Hindlimb muscle (tissue), 1 donor: ENCODE measurements at regions not wholly inside any gene's neighbourhood (a gene's known extent, or its start where the extent isn't known, plus 50 kb on each side); places are given as distances from the start of the nearest gene placed in this dataset.
"Not testable (repeated sequence)": the region's sequence is repeated elsewhere in the genome, so short reads cannot be mapped to it uniquely, and the experiment has no call there.

Experiments used
- DNase-seq: peaks from one replicate; pipeline ENCODE4 v3.0.0-alpha.2; 2013

DNA sequence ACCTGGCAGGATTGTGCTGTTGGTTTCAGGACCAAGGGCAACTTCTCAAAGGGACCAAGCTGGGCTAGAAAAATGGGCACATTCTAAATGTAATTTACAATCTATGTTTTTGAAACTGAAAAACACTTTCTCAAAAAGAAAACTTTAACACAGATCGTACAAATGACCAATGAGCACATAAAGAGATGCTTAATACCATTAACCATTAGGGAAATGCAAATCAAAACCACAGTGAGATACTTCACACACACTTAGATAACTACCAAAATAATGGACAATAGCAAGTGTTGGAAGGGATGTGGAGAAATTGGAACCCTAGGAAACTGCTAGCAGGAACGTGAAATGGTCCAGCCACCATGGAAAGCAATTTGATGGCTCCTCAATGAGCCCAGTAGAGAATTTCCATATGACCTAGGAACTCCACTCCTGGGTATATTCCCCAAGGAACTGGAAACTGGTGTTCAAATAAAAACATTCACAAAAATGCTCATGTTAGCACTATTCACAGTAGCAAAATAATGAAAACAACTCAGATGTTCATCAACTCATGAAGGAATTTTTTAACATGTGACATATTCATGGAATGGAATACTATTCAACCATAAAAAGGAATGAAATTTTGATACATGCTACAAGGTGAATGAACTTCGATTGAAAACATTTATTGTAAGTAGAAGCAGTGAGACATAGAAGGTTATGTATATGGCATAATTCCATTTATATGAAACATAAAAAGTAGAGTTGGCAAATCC is 288.3 kb upstream of the NR2F2 start:
- DNase-seq: no peak

GRCh38 chr15:96042734-96043224 is 287.7 kb upstream of the NR2F2 start:
- no peak for DNase-seq

- DNase-seq: no peak
These were observed 286.8 kb upstream of the NR2F2 start for GRCh38 chr15:96043591-96044171.

DNA sequence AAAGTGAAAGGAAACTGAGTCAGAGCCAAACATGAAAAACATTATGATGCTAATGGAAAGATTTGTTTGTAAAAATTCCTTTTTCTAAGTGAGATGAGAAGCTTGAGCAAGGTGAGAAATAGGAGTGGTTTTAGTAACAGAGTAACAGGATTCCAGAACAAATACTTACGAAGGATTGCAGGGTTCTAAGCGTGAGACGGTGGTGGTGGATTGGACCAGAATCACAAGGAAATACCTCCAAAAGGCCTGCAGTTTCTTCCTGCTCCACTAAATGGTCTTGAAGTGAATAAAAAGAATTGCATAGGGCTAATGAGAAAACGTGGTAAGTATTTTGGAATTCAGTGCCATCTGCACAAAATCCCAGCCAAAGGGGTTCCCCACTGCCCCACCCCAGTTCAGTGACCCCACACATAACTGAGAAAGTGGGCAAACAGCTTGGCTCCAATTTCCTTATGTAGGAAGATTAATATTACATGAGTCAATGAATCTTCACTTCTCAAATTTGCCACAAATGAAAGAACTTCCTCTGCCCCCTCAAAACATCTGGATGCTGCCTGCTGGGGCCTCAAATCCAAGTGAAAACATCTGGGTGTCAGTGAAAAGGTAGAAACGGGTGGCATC is 283.8 kb upstream of the NR2F2 start:
- DNase-seq: no peak

DNA sequence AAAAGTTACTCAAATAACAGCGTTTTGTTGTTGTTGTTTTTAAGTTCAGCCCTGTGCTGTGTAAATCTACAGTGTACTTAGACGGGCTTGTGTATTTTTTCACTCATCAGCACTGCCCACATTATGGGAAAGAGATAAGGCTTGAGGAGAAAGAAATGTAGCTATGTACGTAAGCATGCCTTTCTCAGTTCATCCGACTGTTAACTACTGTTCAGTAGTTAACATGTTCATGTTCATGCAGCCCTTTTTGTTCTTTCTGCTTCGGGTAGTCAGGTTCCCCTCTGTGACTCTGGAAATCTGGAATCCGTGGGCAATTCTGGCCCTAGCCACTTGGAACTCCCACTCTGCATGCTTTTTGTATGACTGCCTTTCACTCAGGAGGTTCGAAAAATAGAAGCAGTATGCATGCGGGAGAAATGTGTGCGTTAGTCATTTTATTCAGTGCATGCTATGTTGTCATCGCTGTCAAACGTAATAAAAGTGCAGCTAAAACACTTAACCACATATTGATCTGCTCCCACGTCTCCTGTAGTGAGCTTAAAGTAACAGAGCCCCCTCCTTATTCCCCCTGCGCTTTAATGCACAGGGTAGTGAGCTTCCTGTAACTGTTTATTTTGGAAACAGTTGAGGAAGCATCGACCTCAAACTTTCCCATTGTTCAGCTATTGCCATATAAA is 283.1 kb upstream of the NR2F2 start:
- DNase-seq: peak; percentile 14

- DNase-seq: no peak
These were observed 281.2 kb upstream of the NR2F2 start for GRCh38 chr15:96049323-96049722.

DNA sequence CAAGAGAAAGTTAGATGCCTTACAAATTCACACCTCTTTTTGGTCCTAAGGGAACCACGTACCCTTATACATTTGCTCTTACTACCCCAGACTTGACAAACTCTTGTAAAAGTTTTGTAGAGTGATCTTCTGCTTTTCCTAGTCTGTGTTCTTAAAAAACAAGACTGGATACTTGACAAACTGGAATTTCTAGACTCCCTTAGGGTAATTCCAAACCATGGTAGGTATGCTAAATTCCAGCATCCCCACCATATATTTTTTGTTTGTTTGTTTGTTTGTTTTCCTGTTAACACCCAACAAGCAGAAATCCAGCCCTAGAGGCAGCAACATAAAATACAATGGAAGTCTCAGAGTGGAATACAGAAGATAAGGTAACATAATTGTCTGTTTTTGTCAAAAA is 280.7 kb upstream of the NR2F2 start:
- DNase-seq: no peak

DNA sequence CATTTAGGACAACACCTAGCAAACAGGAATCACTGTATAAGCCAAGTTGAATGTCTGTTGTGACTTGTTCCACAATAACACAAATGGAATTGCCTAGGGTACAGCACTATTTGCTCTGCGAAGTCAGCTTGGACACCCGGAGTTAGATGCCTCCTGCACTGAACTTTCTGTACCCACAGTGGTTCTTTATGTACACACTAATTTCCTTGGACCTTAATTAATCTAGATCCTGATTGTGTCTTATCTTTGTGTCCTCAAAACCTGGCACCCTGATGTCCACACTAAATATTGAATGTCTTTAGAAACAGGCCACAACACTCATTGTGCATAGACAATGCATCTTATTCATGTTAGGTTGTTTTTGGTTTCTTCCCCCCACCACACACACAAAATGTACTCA is 278.9 kb upstream of the NR2F2 start:
- DNase-seq: no peak

GRCh38 chr15:96052154-96052553 is 278.3 kb upstream of the NR2F2 start:
- no peak for DNase-seq

GRCh38 chr15:96052572-96053030 is 277.9 kb upstream of the NR2F2 start:
- no peak for DNase-seq

- peak; percentile 16 for DNase-seq
These were observed 277.3 kb upstream of the NR2F2 start for GRCh38 chr15:96053031-96053780.

GRCh38 chr15:96053781-96054428 is 276.6 kb upstream of the NR2F2 start:
- DNase-seq: no peak

DNA sequence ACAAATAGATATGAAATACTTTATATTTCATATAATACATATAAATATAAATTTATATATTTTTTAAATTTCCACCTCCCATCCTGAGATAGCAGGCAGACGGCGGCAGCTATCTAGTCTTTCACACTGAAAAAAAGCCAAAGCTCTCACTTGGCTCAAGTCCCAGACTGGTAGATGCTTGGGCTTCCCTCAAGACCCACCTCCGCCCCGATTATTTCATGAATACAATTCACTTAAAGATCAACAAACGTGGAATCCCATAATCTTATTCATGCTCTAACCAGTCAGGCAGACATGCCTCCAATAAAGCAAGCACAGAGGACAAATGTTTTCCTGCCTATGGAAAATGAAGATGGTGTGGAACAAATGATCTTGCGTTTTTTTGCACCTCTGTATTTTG is 275.9 kb upstream of the NR2F2 start:
- DNase-seq: no peak

DNA sequence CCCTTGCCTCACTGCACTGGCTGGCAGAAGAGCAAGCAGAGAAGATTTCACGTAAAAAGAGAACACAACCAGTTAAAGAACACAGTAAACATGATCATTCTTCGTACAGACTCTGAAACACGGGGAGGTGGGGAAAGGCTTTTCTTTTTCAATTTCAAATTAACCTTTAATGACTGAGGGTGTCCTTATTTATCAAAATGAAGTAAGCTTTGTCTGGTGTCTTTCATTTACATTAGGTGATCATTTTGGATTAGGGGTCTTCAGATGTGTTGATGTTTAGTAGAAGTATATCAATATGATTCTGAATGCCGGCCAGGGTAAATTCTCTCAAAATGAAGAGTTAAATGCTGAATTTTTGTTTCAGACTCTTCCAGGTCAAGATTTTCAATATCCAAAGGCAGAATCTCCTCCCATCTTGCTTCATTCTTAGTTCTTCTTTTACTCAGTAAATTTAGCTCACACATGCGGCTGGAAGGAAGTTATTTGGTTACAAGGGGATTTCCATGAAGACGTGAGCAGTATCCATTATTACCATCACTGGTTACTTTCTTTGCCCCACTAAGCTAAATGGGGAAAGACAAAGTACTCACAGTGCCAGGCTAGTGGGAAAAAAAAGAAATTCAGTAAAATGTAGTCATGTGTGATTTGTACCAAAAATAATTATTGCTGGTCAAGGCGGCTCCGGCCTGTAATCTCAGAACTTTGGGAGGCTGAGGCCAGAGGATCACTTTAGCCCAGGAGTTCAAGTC is 272.2 kb upstream of the NR2F2 start:
- no peak for DNase-seq

DNA sequence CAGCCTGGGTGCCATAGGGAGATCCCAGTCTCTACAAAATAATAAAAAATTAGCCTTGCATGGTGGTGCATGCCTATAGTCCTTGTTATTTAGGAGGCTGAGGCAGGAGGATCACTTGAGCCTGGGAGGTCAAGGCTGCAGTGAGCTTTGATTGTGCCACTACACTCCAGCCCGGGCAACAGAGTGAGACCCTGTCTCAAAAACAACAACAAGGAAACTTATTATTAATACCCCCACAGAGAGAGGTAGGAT is 271.7 kb upstream of the NR2F2 start:
- DNase-seq: not testable (repeated sequence)

DNA sequence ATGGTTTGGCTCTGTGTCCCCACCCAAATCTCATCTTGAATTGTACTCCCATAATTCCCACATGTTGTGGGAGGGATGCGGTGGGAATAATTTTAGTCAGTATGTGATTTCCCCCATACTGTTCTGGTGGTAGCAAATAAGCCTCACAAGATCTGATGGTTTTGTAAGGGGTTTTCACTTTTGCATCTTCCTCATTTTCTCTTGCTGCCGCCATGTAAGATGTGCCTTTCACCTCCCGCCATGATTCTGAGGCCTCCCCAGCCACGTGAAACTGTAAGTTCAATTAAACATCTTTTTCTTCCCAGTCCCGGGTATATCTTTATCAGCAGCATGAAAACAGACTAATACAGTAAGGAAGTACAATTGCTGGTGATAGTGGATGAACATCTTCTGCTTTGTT is 269.9 kb upstream of the NR2F2 start:
- not testable (repeated sequence) for DNase-seq

DNA sequence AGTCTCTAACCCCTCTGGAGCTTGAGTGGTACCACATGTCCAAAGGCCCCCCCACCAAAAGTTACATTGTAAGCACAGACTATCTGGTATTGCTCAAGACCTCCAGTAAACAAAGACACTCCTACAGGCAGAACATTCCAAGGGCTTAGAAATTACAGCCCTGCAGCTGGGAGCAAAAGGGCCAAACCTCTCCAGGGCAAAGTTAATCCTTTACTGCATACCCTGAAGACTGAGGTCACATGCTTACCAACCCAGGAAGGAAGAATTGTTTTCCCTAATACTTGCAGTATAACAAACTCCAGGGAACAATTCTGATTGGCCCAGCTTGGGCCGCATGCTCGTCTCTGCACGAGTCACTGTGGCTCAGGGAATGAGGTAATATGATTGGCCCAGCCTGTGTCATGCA is 266.1 kb upstream of the NR2F2 start:
- DNase-seq: no peak

- no peak for DNase-seq
These were observed 264.4 kb upstream of the NR2F2 start for GRCh38 chr15:96066126-96066525.

- no peak for DNase-seq
These were observed 263.5 kb upstream of the NR2F2 start for GRCh38 chr15:96066852-96067495.

DNA sequence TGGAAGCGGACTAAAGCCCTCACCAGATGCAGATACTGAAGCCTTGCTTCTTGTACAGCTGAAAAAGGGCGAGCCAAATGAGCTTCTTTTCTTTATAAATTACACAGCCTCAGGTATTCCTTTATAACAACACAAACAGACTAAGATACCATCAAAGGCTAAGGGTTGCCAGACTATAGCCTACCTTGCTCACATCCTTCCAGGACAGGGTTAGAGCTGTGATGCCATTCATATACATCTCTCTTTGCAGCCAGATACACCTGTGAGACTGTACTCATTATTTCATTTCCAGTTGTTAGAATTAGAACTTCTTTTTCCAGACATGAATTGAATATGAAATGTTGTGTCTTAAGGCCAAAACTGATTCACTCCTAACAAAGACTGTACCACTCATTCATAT is 262.8 kb upstream of the NR2F2 start:
- no peak for DNase-seq

DNA sequence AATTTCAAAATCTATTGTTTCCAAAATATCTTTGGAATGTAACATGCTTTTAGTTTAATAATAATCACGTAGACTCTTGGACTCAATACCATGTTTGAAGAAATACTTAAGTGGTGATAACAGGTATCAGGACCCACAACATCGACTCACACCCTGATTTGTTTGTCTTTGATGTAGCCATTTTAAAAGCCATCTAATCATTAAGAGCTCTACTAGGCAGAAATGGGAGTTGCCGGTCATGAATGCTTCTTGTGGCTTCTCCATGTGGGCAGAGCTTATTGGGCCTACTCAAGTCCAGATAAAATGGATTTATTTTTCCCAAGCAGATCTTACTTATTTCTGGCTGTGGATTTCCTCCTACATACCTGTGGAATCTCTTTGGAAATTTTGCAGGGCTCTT is 261.6 kb upstream of the NR2F2 start:
- no peak for DNase-seq
